PFSK-1 (cell line): ENCODE measurements at regions not wholly inside any gene's neighbourhood (a gene's known extent, or its start where the extent isn't known, plus 50 kb on each side); places are given as distances from the start of the nearest gene placed in this dataset.

ENCODE experiments used
- FOXP2 ChIP-seq: optimal IDR thresholded peaks from 2 replicates; pipeline ENCODE3; 2011; ENCODE audit warnings: borderline replicate concordance, control low read depth, inconsistent platforms; ENCODE audit not compliant: insufficient read depth; ENCODE audit errors: extremely low read length, extremely low read depth
- POLR2AphosphoS5 ChIP-seq: IDR thresholded peaks from 2 replicates; pipeline ENCODE4 v1.6.1; 2012; ENCODE audit warnings: low read depth, mild to moderate bottlenecking, control low read depth, low read length, moderate library complexity
- SIN3A ChIP-seq: IDR thresholded peaks from 2 replicates; pipeline ENCODE4 v1.6.1; 2012; ENCODE audit warnings: mild to moderate bottlenecking, low read length, moderate library complexity, borderline replicate concordance; ENCODE audit not compliant: insufficient read depth
- TAF1 ChIP-seq: IDR thresholded peaks from 2 replicates; pipeline ENCODE4 v1.6.1; 2012; ENCODE audit warnings: low read length, control low read depth, borderline replicate concordance; ENCODE audit not compliant: insufficient read depth
- TF ChIP-seq, protein P1 (sequence below), 2 experiments: IDR thresholded peaks; 2 replicates each; pipeline versions ENCODE4 v1.6.1 to v1.8.0; 2011 to 2012; ENCODE audit warnings: low read depth in 2 of 2, low read length in 2 of 2, control low read depth in 1 of 2, inconsistent platforms in 1 of 2, mild to moderate bottlenecking in 1 of 2, moderate library complexity in 1 of 2; ENCODE audit not compliant: insufficient read depth in 1 of 2

DNA sequence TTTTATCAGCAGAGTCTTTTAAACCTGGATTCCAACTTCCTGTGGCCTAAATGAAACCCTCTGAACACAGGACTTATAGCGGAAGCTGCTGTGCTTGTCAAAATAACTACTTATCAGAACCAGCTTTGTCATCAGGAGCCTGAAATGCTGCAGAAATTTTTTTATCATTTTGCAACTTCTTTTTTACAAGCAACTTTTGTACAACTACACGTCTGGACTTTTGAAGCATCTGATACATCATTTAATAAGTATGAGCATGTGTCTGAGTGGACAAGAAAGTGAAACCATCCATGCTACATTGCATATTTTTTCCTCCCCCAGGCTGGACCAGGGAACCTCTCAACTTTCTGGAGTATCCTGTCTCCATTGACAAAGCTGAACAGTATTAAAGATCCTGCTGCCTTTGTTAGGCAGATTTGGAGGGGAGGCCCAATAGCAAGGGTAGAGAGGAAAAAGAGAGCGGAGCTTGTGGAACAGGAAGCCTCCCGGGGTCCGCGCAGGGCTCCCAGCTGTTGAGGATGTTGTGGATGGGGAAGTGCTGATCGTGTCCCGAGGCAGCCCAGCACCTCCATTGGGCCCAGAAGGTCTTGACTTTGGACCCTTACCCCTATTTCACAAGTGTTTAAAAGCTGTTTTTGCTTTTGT lies 196.6 kb downstream of the MSX2 start:
- TF ChIP-seq FOXP2 (no peak), TAF1 (no peak), SIN3A (no peak), POLR2AphosphoS5 (no peak)
- TF ChIP-seq, protein P1, sequence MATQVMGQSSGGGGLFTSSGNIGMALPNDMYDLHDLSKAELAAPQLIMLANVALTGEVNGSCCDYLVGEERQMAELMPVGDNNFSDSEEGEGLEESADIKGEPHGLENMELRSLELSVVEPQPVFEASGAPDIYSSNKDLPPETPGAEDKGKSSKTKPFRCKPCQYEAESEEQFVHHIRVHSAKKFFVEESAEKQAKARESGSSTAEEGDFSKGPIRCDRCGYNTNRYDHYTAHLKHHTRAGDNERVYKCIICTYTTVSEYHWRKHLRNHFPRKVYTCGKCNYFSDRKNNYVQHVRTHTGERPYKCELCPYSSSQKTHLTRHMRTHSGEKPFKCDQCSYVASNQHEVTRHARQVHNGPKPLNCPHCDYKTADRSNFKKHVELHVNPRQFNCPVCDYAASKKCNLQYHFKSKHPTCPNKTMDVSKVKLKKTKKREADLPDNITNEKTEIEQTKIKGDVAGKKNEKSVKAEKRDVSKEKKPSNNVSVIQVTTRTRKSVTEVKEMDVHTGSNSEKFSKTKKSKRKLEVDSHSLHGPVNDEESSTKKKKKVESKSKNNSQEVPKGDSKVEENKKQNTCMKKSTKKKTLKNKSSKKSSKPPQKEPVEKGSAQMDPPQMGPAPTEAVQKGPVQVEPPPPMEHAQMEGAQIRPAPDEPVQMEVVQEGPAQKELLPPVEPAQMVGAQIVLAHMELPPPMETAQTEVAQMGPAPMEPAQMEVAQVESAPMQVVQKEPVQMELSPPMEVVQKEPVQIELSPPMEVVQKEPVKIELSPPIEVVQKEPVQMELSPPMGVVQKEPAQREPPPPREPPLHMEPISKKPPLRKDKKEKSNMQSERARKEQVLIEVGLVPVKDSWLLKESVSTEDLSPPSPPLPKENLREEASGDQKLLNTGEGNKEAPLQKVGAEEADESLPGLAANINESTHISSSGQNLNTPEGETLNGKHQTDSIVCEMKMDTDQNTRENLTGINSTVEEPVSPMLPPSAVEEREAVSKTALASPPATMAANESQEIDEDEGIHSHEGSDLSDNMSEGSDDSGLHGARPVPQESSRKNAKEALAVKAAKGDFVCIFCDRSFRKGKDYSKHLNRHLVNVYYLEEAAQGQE (IDR thresholded peaks at IDR 0.05; ENCODE audit: insufficient read depth in 1 of 2, low read depth in 2 of 2, low read length in 2 of 2) = no peak

DNA sequence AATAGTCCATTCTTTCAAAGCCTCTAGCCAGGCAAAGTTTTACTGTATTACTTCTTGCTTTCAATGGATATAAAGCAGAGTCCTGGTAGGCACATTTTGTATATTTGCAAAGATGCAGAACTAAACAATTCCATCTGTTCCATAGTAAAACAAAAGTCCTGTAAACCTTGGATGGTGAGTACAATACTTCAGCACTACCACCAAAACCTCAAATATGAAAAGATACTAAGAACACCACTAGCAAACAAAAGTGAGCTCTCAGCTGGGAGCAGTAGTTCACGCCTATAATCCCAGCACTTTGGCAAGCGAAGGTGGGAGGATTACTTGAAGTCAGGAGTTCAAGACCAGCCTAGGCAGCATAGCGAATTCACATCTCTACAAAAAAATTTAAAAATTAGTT lies 195.0 kb downstream of the MSX2 start:
- no peak for TF ChIP-seq SIN3A
- TF ChIP-seq TAF1 = no peak
- no peak for TF ChIP-seq POLR2AphosphoS5
- TF ChIP-seq FOXP2 = no peak
- TF ChIP-seq, protein P1 (IDR thresholded peaks at IDR 0.05; ENCODE audit: insufficient read depth in 1 of 2, low read depth in 2 of 2, low read length in 2 of 2) = no peak

DNA sequence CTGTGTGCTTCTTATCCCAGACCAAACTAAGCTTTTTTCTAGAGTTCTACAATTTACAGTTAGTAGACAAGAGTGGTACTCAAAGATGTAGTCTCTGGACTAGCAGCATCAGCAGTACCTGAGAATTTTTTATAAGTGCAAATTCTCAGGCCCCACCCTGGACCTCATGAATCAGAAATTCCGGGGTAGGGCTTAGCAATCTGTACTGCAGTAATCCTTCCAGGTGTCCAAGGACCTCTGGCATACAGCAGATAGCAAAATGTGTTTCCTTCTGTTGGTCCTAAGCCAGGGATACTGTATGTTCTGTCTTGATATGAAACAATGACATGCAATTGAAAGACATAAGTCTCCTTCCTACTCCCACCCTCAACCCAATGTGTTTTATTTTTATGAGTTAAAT lies 194.3 kb downstream of the MSX2 start:
- TF ChIP-seq, protein P1 (IDR thresholded peaks at IDR 0.05; ENCODE audit: insufficient read depth in 1 of 2, low read depth in 2 of 2, low read length in 2 of 2) = no peak
- TF ChIP-seq SIN3A (no peak), TAF1 (no peak)

DNA sequence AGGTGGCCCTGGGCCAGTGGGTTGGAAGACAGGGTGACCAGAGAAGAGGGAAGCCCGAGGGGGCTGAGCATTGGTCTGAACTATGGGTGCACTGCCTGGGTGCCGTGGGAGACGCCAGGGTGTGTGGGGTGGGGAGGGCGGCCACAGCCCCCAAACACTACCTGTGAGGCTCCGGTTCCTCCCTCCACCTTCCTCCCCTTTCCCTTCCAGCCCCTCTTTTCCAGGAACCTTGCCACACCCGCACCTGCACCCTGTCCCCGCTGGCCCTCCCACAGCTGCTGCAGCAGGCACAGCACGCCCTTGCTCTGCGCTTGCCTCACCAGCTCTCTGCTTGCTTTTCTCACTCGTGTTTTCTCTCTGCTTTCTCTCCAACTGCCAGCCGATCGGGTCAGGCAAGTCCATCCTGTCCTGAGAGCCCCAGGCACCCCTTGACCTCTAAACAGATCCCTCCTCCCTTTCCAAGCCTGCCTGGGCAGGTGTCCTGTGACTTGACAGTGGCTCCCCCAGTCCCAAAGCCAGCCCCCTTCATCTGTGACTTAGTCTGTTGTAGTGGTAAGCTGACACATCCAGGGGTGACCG lies 193.7 kb downstream of the MSX2 start:
- TF ChIP-seq TAF1 (no peak), FOXP2 (no peak), SIN3A (no peak), POLR2AphosphoS5 (no peak)
- TF ChIP-seq, protein P1 (IDR thresholded peaks at IDR 0.05; ENCODE audit: insufficient read depth in 1 of 2, low read depth in 2 of 2, low read length in 2 of 2) = no peak

DNA sequence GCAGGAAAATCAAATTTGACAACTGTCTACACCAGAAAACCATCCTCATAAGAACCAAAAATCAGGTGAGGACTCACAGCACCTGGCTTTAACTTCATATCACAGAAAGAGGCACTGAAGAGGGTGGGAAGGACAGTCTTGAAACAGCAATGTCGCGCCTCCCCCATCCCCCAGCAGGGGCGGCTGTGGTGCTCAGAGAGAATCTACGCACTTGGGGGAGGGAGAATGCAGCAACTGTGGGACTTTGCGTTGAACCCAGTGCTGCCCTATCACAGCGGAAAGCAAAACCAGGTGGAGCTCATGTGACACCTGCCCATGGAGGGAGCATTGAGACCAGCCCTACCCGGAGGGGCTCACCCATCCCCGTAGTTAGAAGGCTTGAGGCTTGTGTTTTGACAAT lies 191.8 kb downstream of the MSX2 start:
- no peak for TF ChIP-seq FOXP2
- no peak for TF ChIP-seq POLR2AphosphoS5
- TF ChIP-seq SIN3A = no peak
- TF ChIP-seq, protein P1 (IDR thresholded peaks at IDR 0.05; ENCODE audit: insufficient read depth in 1 of 2, low read depth in 2 of 2, low read length in 2 of 2) = no peak
- TF ChIP-seq TAF1 = no peak
